Activated CD4-positive, alpha-beta memory T cell treated with anti-CD3 and anti-CD28 coated beads for 36 hours (primary cell): ENCODE measurements at regions not wholly inside any gene's neighbourhood (a gene's known extent, or its start where the extent isn't known, plus 50 kb on each side); places are given as distances from the start of the nearest gene placed in this dataset.

Source experiments
- CTCF ChIA-PET: fragments of 350-600 bp; sonication (Branson Sonifier 250); formaldehyde crosslinking; loops from one replicate; lab custom pipeline; 2021; ENCODE audit warnings: antibody characterized with exemption, inconsistent platforms; lab: Charles Lee
- POLR2A ChIA-PET: fragments of 350-600 bp; sonication (Branson Sonifier 250); formaldehyde crosslinking; loops from one replicate; lab custom pipeline; 2021; ENCODE audit warnings: antibody characterized with exemption; lab: Charles Lee
- DNase-seq: peaks from one replicate; pipeline ENCODE4 v3.0.0-alpha.2; 2020
- H3K27ac Mint-ChIP-seq: one replicate; pipeline ENCODE4 v1.8.0; 2021; ENCODE audit warnings: mixed read lengths
- H3K27me3 Mint-ChIP-seq: one replicate; pipeline ENCODE4 v1.8.0; 2021; ENCODE audit warnings: mixed read lengths
- H3K36me3 Mint-ChIP-seq: one replicate; pipeline ENCODE4 v1.8.0; 2021; ENCODE audit warnings: mixed read lengths
- H3K4me1 Mint-ChIP-seq: one replicate; pipeline ENCODE4 v1.8.0; 2021; ENCODE audit warnings: low read depth, mixed read lengths
- H3K4me3 Mint-ChIP-seq: one replicate; pipeline ENCODE4 v1.8.0; 2021; ENCODE audit warnings: mild to moderate bottlenecking, mixed read lengths
- H3K9me3 Mint-ChIP-seq: one replicate; pipeline ENCODE4 v1.8.0; 2021; ENCODE audit warnings: mixed read lengths
- intact Hi-C: fragments of 100-400 bp; cut with micrococcal nuclease; formaldehyde crosslinking; loops from one replicate; pipeline ENCODE4 v1.15.1; 2023

- POLR2A ChIA-PET, result no interaction called here
- CTCF ChIA-PET, result interaction anchor here (0.6 kb wide), 1 partner anchor 381 kb away, joined by 4 read pairs; no protein-coding TSS in a partner anchor
- no peaks in the 10 kb centered on the region for H3K36me3 Mint-ChIP-seq
- DNase-seq, result no peak
- no peak overlapping the region for H3K27ac Mint-ChIP-seq
- H3K4me1 Mint-ChIP-seq, result no peaks in the 10 kb centered on the region
- intact Hi-C loops, result no loop called here
- no peak overlapping the region for H3K4me3 Mint-ChIP-seq
- peaks cover 4% of the 10 kb centered on the region for H3K27me3 Mint-ChIP-seq
- H3K9me3 Mint-ChIP-seq, result no peaks in the 10 kb centered on the region
Measured at GRCh38 chr20:24797113-24797512, 152.0 kb upstream of the CST7 start.

- H3K36me3 Mint-ChIP-seq, result no peaks in the 10 kb centered on the region
- intact Hi-C loops, result no loop called here
- CTCF ChIA-PET, result no interaction called here
- POLR2A ChIA-PET, result no interaction called here
- no peaks in the 10 kb centered on the region for H3K4me1 Mint-ChIP-seq
- peaks cover 4% of the 10 kb centered on the region for H3K27me3 Mint-ChIP-seq
- no peak overlapping the region for H3K27ac Mint-ChIP-seq
- no peaks in the 10 kb centered on the region for H3K9me3 Mint-ChIP-seq
- H3K4me3 Mint-ChIP-seq, result no peak overlapping the region
- no peak for DNase-seq
Measured at GRCh38 chr20:24797745-24798655, 151.1 kb upstream of the CST7 start.

GRCh38 chr20:24798930-24799705 is 150.0 kb upstream of the CST7 start:
- POLR2A ChIA-PET, result no interaction called here

GRCh38 chr20:24799971-24800580 is 149.0 kb upstream of the CST7 start:
- intact Hi-C loops, result no loop called here
- CTCF ChIA-PET, result no interaction called here

More at GRCh38 chr20:24798930-24799705, 150.0 kb upstream of the CST7 start:
- Mint-ChIP-seq H3K27me3 (peaks cover 4% of the 10 kb centered on the region), H3K4me1 (no peaks in the 10 kb centered on the region), H3K36me3 (no peaks in the 10 kb centered on the region), H3K27ac (no peak overlapping the region), H3K4me3 (no peak overlapping the region), H3K9me3 (no peaks in the 10 kb centered on the region)
- CTCF ChIA-PET, result no interaction called here
- DNase-seq, result no peak
- intact Hi-C loops, result no loop called here

GRCh38 chr20:24802286-24802820 is 146.7 kb upstream of the CST7 start:
- no peak overlapping the region for H3K27ac Mint-ChIP-seq
- H3K36me3 Mint-ChIP-seq, result no peaks in the 10 kb centered on the region
- H3K9me3 Mint-ChIP-seq, result no peaks in the 10 kb centered on the region
- ChIA-PET POLR2A (no interaction called here), CTCF (no interaction called here)
- no peak for DNase-seq
- H3K27me3 Mint-ChIP-seq, result no peaks in the 10 kb centered on the region
- intact Hi-C loops, result no loop called here
- H3K4me1 Mint-ChIP-seq, result no peaks in the 10 kb centered on the region
- H3K4me3 Mint-ChIP-seq, result no peak overlapping the region

More at GRCh38 chr20:24799971-24800580, 149.0 kb upstream of the CST7 start:
- Mint-ChIP-seq H3K4me3 (no peak overlapping the region), H3K27me3 (peaks cover 1% of the 10 kb centered on the region), H3K9me3 (no peaks in the 10 kb centered on the region), H3K27ac (no peak overlapping the region), H3K4me1 (no peaks in the 10 kb centered on the region), H3K36me3 (no peaks in the 10 kb centered on the region)
- no peak for DNase-seq
- POLR2A ChIA-PET, result no interaction called here

GRCh38 chr20:24804481-24805206 is 144.4 kb upstream of the CST7 start:
- Mint-ChIP-seq H3K4me1 (no peaks in the 10 kb centered on the region), H3K9me3 (no peaks in the 10 kb centered on the region), H3K27me3 (peaks cover 3% of the 10 kb centered on the region), H3K4me3 (no peak overlapping the region), H3K36me3 (no peaks in the 10 kb centered on the region), H3K27ac (no peak overlapping the region)
- no peak for DNase-seq
- ChIA-PET POLR2A (no interaction called here), CTCF (no interaction called here)
- intact Hi-C loops, result no loop called here

GRCh38 chr20:24805456-24806238 is 143.4 kb upstream of the CST7 start:
- POLR2A ChIA-PET, result no interaction called here

GRCh38 chr20:24806705-24807676 is 142.1 kb upstream of the CST7 start:
- Mint-ChIP-seq H3K4me1 (no peaks in the 10 kb centered on the region), H3K36me3 (no peaks in the 10 kb centered on the region), H3K9me3 (no peaks in the 10 kb centered on the region), H3K4me3 (no peak overlapping the region), H3K27me3 (peaks cover 3% of the 10 kb centered on the region), H3K27ac (no peak overlapping the region)
- ChIA-PET CTCF (no interaction called here), POLR2A (no interaction called here)
- intact Hi-C loops, result no loop called here
- no peak for DNase-seq

More at GRCh38 chr20:24805456-24806238, 143.4 kb upstream of the CST7 start:
- no peaks in the 10 kb centered on the region for H3K9me3 Mint-ChIP-seq
- no peaks in the 10 kb centered on the region for H3K36me3 Mint-ChIP-seq
- H3K27me3 Mint-ChIP-seq, result peaks cover 3% of the 10 kb centered on the region
- no peak overlapping the region for H3K4me3 Mint-ChIP-seq
- H3K4me1 Mint-ChIP-seq, result no peaks in the 10 kb centered on the region
- CTCF ChIA-PET, result no interaction called here
- intact Hi-C loops, result no loop called here
- DNase-seq, result no peak
- no peak overlapping the region for H3K27ac Mint-ChIP-seq

GRCh38 chr20:24808616-24809015 is 140.5 kb upstream of the CST7 start:
- POLR2A ChIA-PET, result no interaction called here
- CTCF ChIA-PET, result no interaction called here
- H3K27me3 Mint-ChIP-seq, result peaks cover 3% of the 10 kb centered on the region
- no peak overlapping the region for H3K27ac Mint-ChIP-seq
- H3K4me3 Mint-ChIP-seq, result no peak overlapping the region
- no peaks in the 10 kb centered on the region for H3K4me1 Mint-ChIP-seq
- H3K36me3 Mint-ChIP-seq, result no peaks in the 10 kb centered on the region
- peaks cover 3% of the 10 kb centered on the region for H3K9me3 Mint-ChIP-seq
- intact Hi-C loops, result no loop called here
- DNase-seq, result no peak

- no peak for DNase-seq
- intact Hi-C loops, result no loop called here
- ChIA-PET POLR2A (no interaction called here), CTCF (no interaction called here)
- no peaks in the 10 kb centered on the region for H3K36me3 Mint-ChIP-seq
- no peaks in the 10 kb centered on the region for H3K4me1 Mint-ChIP-seq
- no peak overlapping the region for H3K4me3 Mint-ChIP-seq
- H3K9me3 Mint-ChIP-seq, result peaks cover 3% of the 10 kb centered on the region
- peaks cover 4% of the 10 kb centered on the region for H3K27me3 Mint-ChIP-seq
- no peak overlapping the region for H3K27ac Mint-ChIP-seq
Measured at GRCh38 chr20:24809606-24810005, 139.5 kb upstream of the CST7 start.
